Stimulated activated naive B cell treated with anti-CD40 and anti-IgM and Interleukin-4, amounts not matched to agents 10 μg/mL and 1 μg/mL and 100 μg/mL, for 72 hours (primary cell): ENCODE measurements at regions not wholly inside any gene's neighbourhood (a gene's known extent, or its start where the extent isn't known, plus 50 kb on each side); places are given as distances from the start of the nearest gene placed in this dataset.

Experiments used
- ATAC-seq, 2 donors: fragments of 150-1000 bp; cut with Tn5 transposase; replicated peaks; 2 replicates each; pipeline ENCODE4 v1.10.0; 2021; ENCODE audit warnings: moderate library complexity in 1 of 2
- DNase-seq: peaks from one replicate; pipeline ENCODE4 v3.0.0; 2021
- H3K27ac Mint-ChIP-seq: one replicate; pipeline ENCODE4 v1.8.0; 2022; ENCODE audit warnings: mild to moderate bottlenecking, mixed read lengths
- H3K27me3 Mint-ChIP-seq, 2 donors: one replicate each; pipeline ENCODE4 v1.8.0; 2022; ENCODE audit warnings: mixed read lengths in 2 of 2
- H3K36me3 Mint-ChIP-seq, 2 donors: one replicate each; pipeline ENCODE4 v1.8.0; 2022; ENCODE audit warnings: mixed read lengths in 2 of 2, mild to moderate bottlenecking in 1 of 2
- H3K4me1 Mint-ChIP-seq, 2 donors: one replicate each; pipeline ENCODE4 v1.8.0; 2022; ENCODE audit warnings: mixed read lengths in 2 of 2, mild to moderate bottlenecking in 1 of 2
- H3K4me3 Mint-ChIP-seq, 2 donors: one replicate each; pipeline ENCODE4 v1.8.0; 2022; ENCODE audit warnings: mild to moderate bottlenecking in 2 of 2, mixed read lengths in 2 of 2, moderate library complexity in 1 of 2
- H3K9me3 Mint-ChIP-seq, 2 donors: one replicate each; pipeline ENCODE4 v1.8.0; 2022; ENCODE audit warnings: mixed read lengths in 2 of 2, mild to moderate bottlenecking in 1 of 2

- H3K9me3 Mint-ChIP-seq = no peaks in the 10 kb centered on the region
- no peak overlapping the region for H3K27ac Mint-ChIP-seq
- ATAC-seq = no peak
- H3K4me1 Mint-ChIP-seq = peaks cover 0 to 2% of the 10 kb centered on the region in 2 donors
- no peak for DNase-seq
- no peaks in the 10 kb centered on the region for H3K36me3 Mint-ChIP-seq
- H3K27me3 Mint-ChIP-seq = peaks cover 18 to 27% of the 10 kb centered on the region in 2 donors
- H3K4me3 Mint-ChIP-seq = no peak overlapping the region
These were observed 65.0 kb downstream of the NOL4 start for GRCh38 chr18:34159691-34160185.

DNA sequence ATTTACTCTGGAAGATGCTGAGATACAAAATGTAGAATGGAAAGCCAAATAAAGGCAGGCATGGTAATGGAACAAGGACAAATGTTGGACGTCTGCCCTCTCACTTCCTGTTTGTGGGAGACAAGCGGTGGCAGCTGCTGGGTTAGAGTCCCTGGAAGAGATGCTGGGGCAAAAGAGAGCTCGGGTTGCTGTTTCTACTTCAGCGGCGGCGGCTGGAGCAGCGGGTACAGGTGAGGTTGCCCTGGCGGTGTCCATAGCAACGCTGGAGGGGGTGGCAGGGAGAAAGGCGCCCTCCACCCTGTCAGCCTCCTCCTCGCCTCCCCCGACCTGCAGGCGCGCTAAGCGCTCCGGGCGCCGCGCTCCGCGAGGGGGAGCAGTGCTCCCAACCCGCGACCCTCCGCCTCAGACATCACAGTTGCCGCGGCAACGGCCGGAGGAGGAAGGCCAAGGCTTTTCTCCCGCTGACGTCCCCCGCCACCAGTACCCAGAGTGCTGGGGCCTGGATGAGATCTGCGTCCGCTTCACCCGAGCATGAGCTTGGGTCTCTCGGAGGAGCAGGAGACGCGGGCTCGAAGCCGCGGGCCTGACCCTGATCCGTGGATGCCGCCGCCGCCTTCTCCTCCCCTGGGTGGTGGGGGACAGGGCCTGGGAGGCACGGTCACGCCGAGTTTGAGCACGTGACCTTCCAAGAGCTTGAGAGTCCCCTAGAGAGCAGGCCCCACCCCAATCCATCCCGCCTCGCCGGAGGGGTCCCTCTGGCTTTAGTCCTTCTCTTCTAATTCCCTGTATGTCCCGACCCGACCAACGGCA, 65.6 kb downstream of the NOL4 start:
- Mint-ChIP-seq H3K4me3 (no peak overlapping the region), H3K36me3 (no peaks in the 10 kb centered on the region), H3K27ac (no peak overlapping the region), H3K27me3 (peaks cover 18 to 27% of the 10 kb centered on the region in 2 donors), H3K9me3 (no peaks in the 10 kb centered on the region), H3K4me1 (peaks cover 0 to 2% of the 10 kb centered on the region in 2 donors)
- ATAC-seq (peak in 1 of 2 donors; percentile 14), DNase-seq (no peak)

- DNase-seq (no peak), ATAC-seq (peak in 1 of 2 donors; percentile 57)
- Mint-ChIP-seq H3K27me3 (peaks cover 9 to 10% of the 10 kb centered on the region in 2 donors), H3K9me3 (no peaks in the 10 kb centered on the region), H3K36me3 (no peaks in the 10 kb centered on the region), H3K4me3 (no peak overlapping the region), H3K27ac (no peak overlapping the region), H3K4me1 (peaks cover 0 to 3% of the 10 kb centered on the region in 2 donors)
These were observed 71.0 kb downstream of the NOL4 start for GRCh38 chr18:34153711-34154110.

GRCh38 chr18:34131006-34131405, 93.7 kb downstream of the NOL4 start:
- Mint-ChIP-seq H3K36me3 (no peaks in the 10 kb centered on the region), H3K27me3 (no peaks in the 10 kb centered on the region), H3K4me3 (no peak overlapping the region), H3K27ac (no peak overlapping the region), H3K9me3 (peaks cover 0 to 3% of the 10 kb centered on the region in 2 donors), H3K4me1 (no peaks in the 10 kb centered on the region)
- no peak for DNase-seq
- no peak for ATAC-seq

DNA sequence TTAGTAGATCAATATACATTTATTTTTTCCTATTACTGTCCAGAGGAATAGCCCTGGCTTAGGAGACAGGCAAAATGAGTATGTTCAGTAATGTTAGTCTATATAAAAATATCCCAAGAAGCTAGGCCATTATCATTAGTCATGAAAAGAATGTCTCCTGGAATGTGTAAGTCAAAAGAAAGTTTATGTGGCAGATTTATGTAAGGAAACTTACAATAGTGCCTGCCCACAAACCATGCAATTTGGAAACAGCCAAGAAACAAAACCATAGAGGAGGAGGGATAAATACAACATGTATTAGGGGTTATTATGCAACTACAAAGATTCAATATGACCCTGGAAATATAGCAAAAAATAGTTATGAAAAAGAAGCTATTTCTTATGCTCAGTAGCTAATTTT, 96.3 kb downstream of the NOL4 start:
- Mint-ChIP-seq H3K27ac (no peak overlapping the region), H3K4me3 (no peak overlapping the region), H3K36me3 (no peaks in the 10 kb centered on the region), H3K9me3 (peaks cover 0 to 2% of the 10 kb centered on the region in 2 donors), H3K4me1 (no peaks in the 10 kb centered on the region), H3K27me3 (no peaks in the 10 kb centered on the region)
- no peak for DNase-seq
- no peak for ATAC-seq

- no peak for ATAC-seq
- no peak for DNase-seq
- no peak overlapping the region for H3K4me3 Mint-ChIP-seq
- H3K27me3 Mint-ChIP-seq = no peaks in the 10 kb centered on the region
- no peaks in the 10 kb centered on the region for H3K4me1 Mint-ChIP-seq
- H3K9me3 Mint-ChIP-seq = no peaks in the 10 kb centered on the region
- no peaks in the 10 kb centered on the region for H3K36me3 Mint-ChIP-seq
- no peak overlapping the region for H3K27ac Mint-ChIP-seq
These were observed 98.6 kb downstream of the NOL4 start for GRCh38 chr18:34126121-34126520.

- H3K9me3 Mint-ChIP-seq = no peaks in the 10 kb centered on the region
- peak; percentile 3 for DNase-seq
- peak; percentile 68 to 71 for ATAC-seq
These were observed 101.9 kb downstream of the NOL4 start for GRCh38 chr18:34122724-34123334.

DNA sequence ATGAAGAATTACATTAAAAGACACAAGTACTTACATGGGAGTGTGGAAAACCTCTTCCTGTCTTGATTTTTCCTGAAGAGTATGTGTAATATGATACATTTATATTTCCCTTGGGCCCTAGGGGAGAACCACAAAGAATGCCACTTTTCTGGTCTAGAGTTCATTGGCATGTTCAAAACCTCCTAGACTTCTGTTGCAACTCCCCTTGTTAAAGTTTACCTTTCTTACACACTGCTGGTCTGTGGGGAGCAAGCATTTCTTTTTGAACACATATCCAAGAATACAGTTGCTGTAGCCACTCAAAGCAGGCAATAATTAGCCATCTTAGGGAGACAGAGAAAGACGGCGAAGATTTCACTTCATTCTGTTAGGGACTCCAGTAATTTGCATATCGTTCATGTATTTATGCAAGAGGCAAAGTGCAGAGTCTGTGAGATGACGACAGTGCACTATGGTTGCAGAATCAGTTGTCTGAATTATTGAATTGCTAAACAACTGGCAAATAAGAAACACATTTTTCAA, 103.5 kb downstream of the NOL4 start:
- H3K36me3 Mint-ChIP-seq = no peaks in the 10 kb centered on the region
- no peaks in the 10 kb centered on the region for H3K9me3 Mint-ChIP-seq
- H3K4me1 Mint-ChIP-seq = no peaks in the 10 kb centered on the region
- H3K27ac Mint-ChIP-seq = no peak overlapping the region
- no peak overlapping the region for H3K4me3 Mint-ChIP-seq
- no peak for DNase-seq
- no peaks in the 10 kb centered on the region for H3K27me3 Mint-ChIP-seq
- ATAC-seq = no peak

More at GRCh38 chr18:34122724-34123334, 101.9 kb downstream of the NOL4 start:
- Mint-ChIP-seq H3K4me1 (no peaks in the 10 kb centered on the region), H3K36me3 (no peaks in the 10 kb centered on the region), H3K4me3 (no peak overlapping the region), H3K27me3 (no peaks in the 10 kb centered on the region), H3K27ac (no peak overlapping the region)

- ATAC-seq (no peak), DNase-seq (no peak)
- Mint-ChIP-seq H3K9me3 (no peaks in the 10 kb centered on the region), H3K4me3 (no peak overlapping the region), H3K36me3 (no peaks in the 10 kb centered on the region), H3K4me1 (no peaks in the 10 kb centered on the region), H3K27ac (no peak overlapping the region), H3K27me3 (no peaks in the 10 kb centered on the region)
These were observed 104.4 kb downstream of the NOL4 start for GRCh38 chr18:34120294-34120693.

GRCh38 chr18:34117319-34117718, 107.4 kb downstream of the NOL4 start:
- Mint-ChIP-seq H3K4me1 (no peaks in the 10 kb centered on the region), H3K9me3 (no peaks in the 10 kb centered on the region), H3K27ac (no peak overlapping the region), H3K36me3 (no peaks in the 10 kb centered on the region), H3K4me3 (no peak overlapping the region), H3K27me3 (no peaks in the 10 kb centered on the region)
- DNase-seq (no peak), ATAC-seq (no peak)

- Mint-ChIP-seq H3K36me3 (no peaks in the 10 kb centered on the region), H3K27me3 (no peaks in the 10 kb centered on the region), H3K4me1 (no peaks in the 10 kb centered on the region), H3K4me3 (no peak overlapping the region), H3K9me3 (no peaks in the 10 kb centered on the region), H3K27ac (no peak overlapping the region)
- DNase-seq = no peak
- no peak for ATAC-seq
These were observed 109.2 kb downstream of the NOL4 start for GRCh38 chr18:34115409-34116081.

GRCh38 chr18:34114996-34115395, 109.7 kb downstream of the NOL4 start:
- Mint-ChIP-seq H3K36me3 (no peaks in the 10 kb centered on the region), H3K27ac (no peak overlapping the region), H3K9me3 (no peaks in the 10 kb centered on the region), H3K4me3 (no peak overlapping the region), H3K4me1 (no peaks in the 10 kb centered on the region), H3K27me3 (no peaks in the 10 kb centered on the region)
- no peak for ATAC-seq
- no peak for DNase-seq

DNA sequence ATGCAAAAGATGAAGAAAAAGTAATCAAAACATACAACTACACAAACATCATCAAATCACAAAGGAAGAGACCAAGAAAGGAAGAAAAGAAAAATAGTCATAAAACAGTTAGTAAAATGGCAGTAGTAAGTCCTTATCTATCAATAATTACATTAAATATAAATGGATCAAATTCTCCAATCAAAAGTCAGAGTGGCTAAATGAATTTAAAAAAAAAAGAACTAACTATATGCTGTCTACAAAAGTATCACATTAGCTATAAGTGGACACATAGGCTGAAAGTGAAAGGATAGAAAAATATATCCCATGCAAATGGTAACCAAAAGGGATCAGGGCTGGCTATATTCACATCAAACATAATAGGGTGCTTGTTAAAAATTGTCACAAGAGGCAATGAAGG, 116.5 kb downstream of the NOL4 start:
- no peaks in the 10 kb centered on the region for H3K27me3 Mint-ChIP-seq
- no peak overlapping the region for H3K27ac Mint-ChIP-seq
- no peaks in the 10 kb centered on the region for H3K36me3 Mint-ChIP-seq
- DNase-seq (no peak), ATAC-seq (no peak)
- peaks cover 5 to 15% of the 10 kb centered on the region in 2 donors for H3K9me3 Mint-ChIP-seq
- no peak overlapping the region for H3K4me3 Mint-ChIP-seq
- H3K4me1 Mint-ChIP-seq = no peaks in the 10 kb centered on the region

DNA sequence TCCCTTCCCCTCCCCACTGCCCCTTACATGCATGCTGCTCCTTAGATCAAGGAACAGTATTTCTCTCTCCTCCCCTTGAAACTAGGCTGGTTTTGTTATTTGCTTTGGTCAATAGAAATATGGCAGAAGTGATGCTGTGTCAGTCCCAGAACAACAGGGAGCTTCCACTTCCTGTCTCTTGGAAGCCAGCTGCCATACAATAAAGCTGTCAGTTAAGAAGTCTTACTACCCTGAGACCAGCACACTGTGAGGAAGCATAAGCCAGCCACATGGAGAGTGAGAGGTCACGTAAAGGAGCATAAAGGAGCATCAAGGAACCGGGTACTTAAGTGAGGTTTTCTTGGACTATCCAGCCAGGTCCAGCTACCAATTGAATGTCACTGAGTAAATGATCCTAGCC, 126.6 kb downstream of the NOL4 start:
- Mint-ChIP-seq H3K27ac (no peak overlapping the region), H3K4me3 (no peak overlapping the region), H3K36me3 (no peaks in the 10 kb centered on the region), H3K4me1 (no peaks in the 10 kb centered on the region), H3K9me3 (no peaks in the 10 kb centered on the region), H3K27me3 (no peaks in the 10 kb centered on the region)
- no peak for DNase-seq
- no peak for ATAC-seq
